HEK293T (cell line): ENCODE measurements at regions not wholly inside any gene's neighbourhood (a gene's known extent, or its start where the extent isn't known, plus 50 kb on each side); places are given as distances from the start of the nearest gene placed in this dataset.

Experiments used
- ARNT ChIP-seq: fragments of 450-650 bp; IDR thresholded peaks from 2 replicates; pipeline ENCODE4 v1.6.1; 2017; ENCODE audit warnings: mild to moderate bottlenecking
- BHLHE40 ChIP-seq: fragments of 450-650 bp; IDR thresholded peaks from 2 replicates; pipeline ENCODE4 v1.6.1; 2016; ENCODE audit warnings: mild to moderate bottlenecking, moderate library complexity, borderline replicate concordance
- ELF4 ChIP-seq: fragments of 450-650 bp; IDR thresholded peaks from 2 replicates; pipeline ENCODE4 v1.6.1; 2017; ENCODE audit warnings: antibody characterized with exemption
- FOXA1 ChIP-seq: fragments of 450-650 bp; IDR thresholded peaks from 2 replicates; pipeline ENCODE4 v1.6.1; 2016; ENCODE audit warnings: mild to moderate bottlenecking
- FOXK2 ChIP-seq: fragments of 450-650 bp; IDR thresholded peaks from 2 replicates; pipeline ENCODE4 v1.6.1; 2016; ENCODE audit warnings: mild to moderate bottlenecking
- FOXM1 ChIP-seq: fragments of 450-650 bp; IDR thresholded peaks from 2 replicates; pipeline ENCODE4 v1.6.1; 2017; ENCODE audit warnings: mild to moderate bottlenecking, borderline replicate concordance
- HDGF ChIP-seq: fragments of 450-650 bp; IDR thresholded peaks from 2 replicates; pipeline ENCODE4 v1.6.1; 2017; ENCODE audit warnings: antibody characterized with exemption, borderline replicate concordance
- NFRKB ChIP-seq: fragments of 450-650 bp; IDR thresholded peaks from 2 replicates; pipeline ENCODE4 v1.6.1; 2016; ENCODE audit warnings: mild to moderate bottlenecking, moderate library complexity
- PKNOX1 ChIP-seq: fragments of 450-650 bp; IDR thresholded peaks from 2 replicates; pipeline ENCODE4 v1.6.1; 2016
- SP1 ChIP-seq: fragments of 450-650 bp; IDR thresholded peaks from 2 replicates; pipeline ENCODE4 v1.6.1; 2017
- SUZ12 ChIP-seq: fragments of 450-650 bp; IDR thresholded peaks from 2 replicates; pipeline ENCODE4 v1.6.1; 2016; ENCODE audit warnings: mild to moderate bottlenecking
- ZNF384 ChIP-seq: fragments of 450-650 bp; IDR thresholded peaks from 2 replicates; pipeline ENCODE4 v1.6.1; 2016

DNA sequence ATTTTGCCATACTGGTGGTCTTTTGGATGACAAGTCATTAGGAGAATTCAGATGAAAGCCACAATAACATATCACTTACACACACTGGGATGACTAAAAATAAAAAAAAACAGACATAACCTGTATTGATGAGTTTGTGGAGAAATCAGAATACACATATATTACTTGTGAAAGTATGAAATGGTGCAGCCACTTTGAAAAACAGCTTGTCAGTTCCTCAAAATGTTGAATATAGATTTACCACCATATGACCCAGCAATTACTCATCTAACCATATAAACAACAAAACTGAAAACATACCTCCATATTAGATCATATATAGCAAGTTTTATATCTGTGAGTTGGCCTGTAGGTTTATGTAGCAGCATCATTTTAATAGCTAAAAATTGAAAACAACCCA, 608.7 kb downstream of the TLL1 start:
- TF ChIP-seq ZNF384: no peak
- no peak for TF ChIP-seq NFRKB
- TF ChIP-seq SUZ12: no peak
- TF ChIP-seq PKNOX1: no peak
- no peak for TF ChIP-seq FOXA1
- TF ChIP-seq SP1: no peak
- no peak for TF ChIP-seq ELF4
- TF ChIP-seq FOXM1: no peak
- TF ChIP-seq FOXK2: no peak
- TF ChIP-seq BHLHE40: no peak
- TF ChIP-seq ARNT: no peak
- TF ChIP-seq HDGF: no peak
